HCT116 (cell line): ENCODE measurements at regions not wholly inside any gene's neighbourhood (a gene's known extent, or its start where the extent isn't known, plus 50 kb on each side); places are given as distances from the start of the nearest gene placed in this dataset.

ENCODE experiments used
- CTCF ChIP-seq, 3 experiments: fragments of 200-600 bp in 1 of 3; sonication (generic) in 1 of 3; IDR thresholded peaks in 2 of 3; conservative IDR thresholded peaks in 1 of 3; 2 replicates each; pipeline ENCODE4 v1.5.1; 2012 to 2017; ENCODE audit warnings: low read depth in 2 of 3, low read length in 2 of 3, antibody characterized with exemption in 1 of 3, borderline replicate concordance in 1 of 3, control low read depth in 1 of 3, mild to moderate bottlenecking in 1 of 3, mixed read lengths in 1 of 3, mixed run types in 1 of 3, moderate library complexity in 1 of 3; ENCODE audit not compliant: insufficient read depth in 1 of 3
- ELF1 ChIP-seq: IDR thresholded peaks from 2 replicates; pipeline ENCODE4 v1.6.1; 2012; ENCODE audit warnings: low read depth, borderline replicate concordance
- EZH2 ChIP-seq: fragments of 200-600 bp; sonication (generic); IDR thresholded peaks from 2 replicates; pipeline ENCODE4 v1.6.1; 2017; ENCODE audit warnings: antibody characterized with exemption, mixed run types
- EZH2phosphoT487 ChIP-seq: fragments of 200-600 bp; IDR thresholded peaks from 2 replicates; pipeline ENCODE4 v1.6.1; 2018; ENCODE audit warnings: antibody characterized with exemption, borderline replicate concordance
- MAX ChIP-seq: IDR thresholded peaks from 2 replicates; pipeline ENCODE4 v1.6.1; 2012
- POLR2A ChIP-seq: IDR thresholded peaks from 2 replicates; pipeline ENCODE4 v1.7.0; 2011; ENCODE audit warnings: borderline replicate concordance; ENCODE audit not compliant: insufficient read depth, insufficient read length; ENCODE audit errors: extremely low read depth
- POLR2AphosphoS5 ChIP-seq: IDR thresholded peaks from 2 replicates; pipeline ENCODE4 v1.6.1; 2011; ENCODE audit warnings: mild to moderate bottlenecking, low read depth, low read length, moderate library complexity
- TCF7L2 ChIP-seq: IDR thresholded peaks from 2 replicates; pipeline ENCODE4 v1.7.0; 2011; ENCODE audit warnings: borderline replicate concordance, inconsistent platforms; ENCODE audit not compliant: insufficient read depth, insufficient read length; ENCODE audit errors: extremely low read depth

- no peak for TF ChIP-seq POLR2A
- TF ChIP-seq MAX, result no peak
- no peak for TF ChIP-seq EZH2
- TF ChIP-seq POLR2AphosphoS5, result no peak
- peak; percentile 43 to 54 (median 46); a peak in 4 of 6 replicates for TF ChIP-seq CTCF (IDR thresholded peaks at IDR 0.05 in 2 of 3, conservative IDR thresholded peaks at IDR 0.05 in 1 of 3; ENCODE audit: borderline replicate concordance in 1 of 3, insufficient read depth in 1 of 3, low read depth in 2 of 3, low read length in 2 of 3)
- no peak for TF ChIP-seq ELF1
- TF ChIP-seq EZH2phosphoT487, result no peak
- TF ChIP-seq TCF7L2, result no peak
Observed at GRCh38 chr4:20544645-20545044, 155.6 kb upstream of the PACRGL start.
